DOHH2 (cell line): ENCODE measurements at regions not wholly inside any gene's neighbourhood (a gene's known extent, or its start where the extent isn't known, plus 50 kb on each side); places are given as distances from the start of the nearest gene placed in this dataset.

Source experiments
- H3F3A ChIP-seq: fragments of 200-600 bp; sonication (generic), shearing (Covaris generic); 2 replicates; pipeline ENCODE4 v1.6.0; 2016; ENCODE audit warnings: antibody characterized with exemption, mild to moderate bottlenecking; ENCODE audit not compliant: control insufficient read depth, insufficient read depth
- H3K27ac ChIP-seq: fragments of 200-600 bp; sonication (generic); 2 replicates; pipeline ENCODE4 v1.5.1; 2014; ENCODE audit warnings: low read depth, mild to moderate bottlenecking, low read length, moderate library complexity
- H3K27me3 ChIP-seq: fragments of 200-600 bp; sonication (generic); 2 replicates; pipeline ENCODE4 v1.6.1; 2014; ENCODE audit warnings: mild to moderate bottlenecking, low read length, mixed read lengths; ENCODE audit not compliant: control insufficient read depth
- H3K36me3 ChIP-seq: fragments of 200-600 bp; sonication (generic); 2 replicates; pipeline ENCODE4 v1.6.1; 2014; ENCODE audit warnings: mild to moderate bottlenecking, low read length, moderate library complexity, mixed read lengths; ENCODE audit not compliant: control insufficient read depth
- H3K4me1 ChIP-seq: fragments of 200-600 bp; sonication (generic); 2 replicates; pipeline ENCODE4 v1.6.1; 2014; ENCODE audit warnings: mild to moderate bottlenecking, low read length, mixed read lengths; ENCODE audit not compliant: control insufficient read depth
- H3K4me2 ChIP-seq: fragments of 200-600 bp; sonication (generic); 2 replicates; pipeline ENCODE4 v1.6.0; 2014; ENCODE audit warnings: mild to moderate bottlenecking, low read length, moderate library complexity
- H3K4me3 ChIP-seq: fragments of 200-600 bp; sonication (generic); 2 replicates; pipeline ENCODE4 v1.5.1; 2014; ENCODE audit warnings: mild to moderate bottlenecking, low read length, mixed read lengths
- H3K79me2 ChIP-seq: fragments of 200-600 bp; sonication (generic); 2 replicates; pipeline ENCODE4 v1.6.1; 2014; ENCODE audit warnings: mild to moderate bottlenecking, low read length, mixed read lengths; ENCODE audit not compliant: control insufficient read depth
- H3K9me2 ChIP-seq: fragments of 200-600 bp; sonication (generic); replicated peaks from 2 replicates; pipeline ENCODE4 v1.6.1; 2014; ENCODE audit warnings: mild to moderate bottlenecking, low read length, mixed read lengths; ENCODE audit not compliant: control insufficient read depth
- H3K9me3 ChIP-seq: fragments of 200-600 bp; sonication (generic); 2 replicates; pipeline ENCODE4 v1.6.1; 2014; ENCODE audit warnings: antibody characterized with exemption, low read length, mixed read lengths; ENCODE audit not compliant: control insufficient read depth, insufficient read depth
- H4K20me1 ChIP-seq: fragments of 200-600 bp; sonication (generic); 2 replicates; pipeline ENCODE4 v1.6.0; 2014; ENCODE audit warnings: low read depth, mild to moderate bottlenecking, antibody characterized with exemption, low read length, moderate library complexity; ENCODE audit not compliant: control insufficient read depth, insufficient read depth
- EZH2phosphoT487 ChIP-seq: fragments of 200-600 bp; sonication (generic); IDR thresholded peaks from 2 replicates; pipeline ENCODE4 v1.6.1; 2017; ENCODE audit warnings: borderline replicate concordance, mild to moderate bottlenecking, antibody characterized with exemption, low read length, moderate library complexity, mixed read lengths
- TF ChIP-seq, protein P1 (sequence below): fragments of 200-600 bp; sonication (generic); IDR thresholded peaks from one replicate; pipeline ENCODE4 v1.5.1; 2014; ENCODE audit warnings: antibody characterized with exemption, mild to moderate bottlenecking, low read depth, low read length; ENCODE audit not compliant: poor library complexity, severe bottlenecking

- Histone ChIP-seq H3K4me3 (no peak overlapping the region), H3K79me2 (no peaks in the 10 kb centered on the region), H3K9me3 (no peaks in the 10 kb centered on the region), H3K4me2 (no peak overlapping the region), H3F3A (no peaks in the 10 kb centered on the region), H3K27me3 (no peaks in the 10 kb centered on the region), H4K20me1 (no peaks in the 10 kb centered on the region), H3K27ac (no peak overlapping the region), H3K9me2 (no peaks in the 10 kb centered on the region), H3K4me1 (no peaks in the 10 kb centered on the region), H3K36me3 (no peaks in the 10 kb centered on the region)
- TF ChIP-seq EZH2phosphoT487, result no peak
- TF ChIP-seq, protein P1, sequence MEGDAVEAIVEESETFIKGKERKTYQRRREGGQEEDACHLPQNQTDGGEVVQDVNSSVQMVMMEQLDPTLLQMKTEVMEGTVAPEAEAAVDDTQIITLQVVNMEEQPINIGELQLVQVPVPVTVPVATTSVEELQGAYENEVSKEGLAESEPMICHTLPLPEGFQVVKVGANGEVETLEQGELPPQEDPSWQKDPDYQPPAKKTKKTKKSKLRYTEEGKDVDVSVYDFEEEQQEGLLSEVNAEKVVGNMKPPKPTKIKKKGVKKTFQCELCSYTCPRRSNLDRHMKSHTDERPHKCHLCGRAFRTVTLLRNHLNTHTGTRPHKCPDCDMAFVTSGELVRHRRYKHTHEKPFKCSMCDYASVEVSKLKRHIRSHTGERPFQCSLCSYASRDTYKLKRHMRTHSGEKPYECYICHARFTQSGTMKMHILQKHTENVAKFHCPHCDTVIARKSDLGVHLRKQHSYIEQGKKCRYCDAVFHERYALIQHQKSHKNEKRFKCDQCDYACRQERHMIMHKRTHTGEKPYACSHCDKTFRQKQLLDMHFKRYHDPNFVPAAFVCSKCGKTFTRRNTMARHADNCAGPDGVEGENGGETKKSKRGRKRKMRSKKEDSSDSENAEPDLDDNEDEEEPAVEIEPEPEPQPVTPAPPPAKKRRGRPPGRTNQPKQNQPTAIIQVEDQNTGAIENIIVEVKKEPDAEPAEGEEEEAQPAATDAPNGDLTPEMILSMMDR, result no peak
These were observed 567.1 kb downstream of the EDEM1 start for GRCh38 chr3:5754602-5755001.

GRCh38 chr3:5756443-5756842 lies 568.9 kb downstream of the EDEM1 start:
- H3K4me3 ChIP-seq, result no peak overlapping the region

DNA sequence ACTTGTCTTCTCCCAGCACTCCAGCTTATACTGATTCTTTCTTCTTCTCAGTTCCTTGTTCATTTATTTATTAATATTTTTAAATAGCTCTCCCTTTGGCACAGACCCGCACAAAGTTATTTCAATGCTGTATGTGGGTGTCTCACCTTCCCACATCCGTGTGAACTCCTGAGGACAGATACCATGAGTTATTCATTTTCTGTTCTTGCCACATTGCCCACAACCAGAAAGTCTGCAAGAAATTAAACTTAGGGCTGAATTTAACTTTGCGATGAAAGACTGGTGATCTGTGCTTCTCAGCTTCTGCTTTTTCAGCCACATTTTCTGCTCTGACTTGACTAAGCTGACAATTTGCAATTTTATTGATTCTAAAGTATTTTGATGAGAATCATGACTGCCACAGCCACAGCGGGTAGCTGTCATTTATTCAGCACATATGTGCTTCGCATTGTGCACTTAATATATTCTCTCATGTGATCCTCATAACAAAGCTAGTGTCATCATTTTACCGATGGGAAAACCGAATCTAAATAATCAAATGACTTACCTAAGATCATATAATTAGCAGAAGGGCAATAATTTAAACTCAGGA lies 569.8 kb downstream of the EDEM1 start:
- Histone ChIP-seq H3F3A (no peaks in the 10 kb centered on the region), H3K4me3 (no peak overlapping the region), H3K27me3 (no peaks in the 10 kb centered on the region), H3K9me2 (no peaks in the 10 kb centered on the region), H3K79me2 (no peaks in the 10 kb centered on the region), H3K4me2 (no peak overlapping the region), H3K27ac (no peak overlapping the region), H4K20me1 (no peaks in the 10 kb centered on the region), H3K9me3 (no peaks in the 10 kb centered on the region), H3K4me1 (no peaks in the 10 kb centered on the region), H3K36me3 (no peaks in the 10 kb centered on the region)
- TF ChIP-seq, protein P1, result no peak
- TF ChIP-seq EZH2phosphoT487, result no peak

More at GRCh38 chr3:5756443-5756842, 568.9 kb downstream of the EDEM1 start:
- Histone ChIP-seq H3K27ac (no peak overlapping the region), H3K27me3 (no peaks in the 10 kb centered on the region), H4K20me1 (no peaks in the 10 kb centered on the region), H3K79me2 (no peaks in the 10 kb centered on the region), H3K4me2 (no peak overlapping the region), H3K9me2 (no peaks in the 10 kb centered on the region), H3K36me3 (no peaks in the 10 kb centered on the region), H3F3A (no peaks in the 10 kb centered on the region), H3K4me1 (no peaks in the 10 kb centered on the region), H3K9me3 (no peaks in the 10 kb centered on the region)
- no peak for TF ChIP-seq EZH2phosphoT487
- TF ChIP-seq, protein P1, result no peak
